Smooth muscle cell (in vitro differentiated cells): ENCODE measurements at regions not wholly inside any gene's neighbourhood (a gene's known extent, or its start where the extent isn't known, plus 50 kb on each side); places are given as distances from the start of the nearest gene placed in this dataset.

Source experiments
- DNase-seq: peaks from one replicate; lab custom pipeline; 2025; ENCODE audit not compliant: unreplicated experiment; lab: John Stamatoyannopoulos, UW
- H2AFZ ChIP-seq: fragments of 200-600 bp; sonication (generic); 2 replicates; pipeline ENCODE4 v1.6.0; 2016; ENCODE audit warnings: antibody characterized with exemption, low read depth, mild to moderate bottlenecking
- H3F3A ChIP-seq: fragments of 200-600 bp; sonication (generic); 2 replicates; pipeline ENCODE4 v1.6.0; 2017; ENCODE audit warnings: antibody characterized with exemption, low read depth
- H3K27ac ChIP-seq: fragments of 200-600 bp; sonication (generic); 2 replicates; pipeline ENCODE4 v1.5.1; 2016; ENCODE audit warnings: low read depth, mild to moderate bottlenecking
- H3K27me3 ChIP-seq: fragments of 200-600 bp; sonication (generic); 2 replicates; pipeline ENCODE4 v1.6.1; 2016; ENCODE audit warnings: low read depth, mild to moderate bottlenecking
- H3K36me3 ChIP-seq: fragments of 200-600 bp; sonication (generic); 2 replicates; pipeline ENCODE4 v1.5.1; 2016; ENCODE audit warnings: low read depth
- H3K4me1 ChIP-seq: fragments of 200-600 bp; sonication (generic); 2 replicates; pipeline ENCODE4 v1.5.1; 2016; ENCODE audit warnings: low read depth
- H3K4me2 ChIP-seq: fragments of 200-600 bp; sonication (generic); 2 replicates; pipeline ENCODE4 v1.6.0; 2016; ENCODE audit warnings: mild to moderate bottlenecking
- H3K4me3 ChIP-seq: fragments of 200-600 bp; sonication (generic); 2 replicates; pipeline ENCODE4 v1.5.1; 2016; ENCODE audit warnings: mild to moderate bottlenecking
- H3K79me2 ChIP-seq: fragments of 200-600 bp; sonication (generic); 2 replicates; pipeline ENCODE4 v1.6.0; 2016; ENCODE audit warnings: low read depth, mild to moderate bottlenecking
- H3K9ac ChIP-seq: fragments of 200-600 bp; sonication (generic); 2 replicates; pipeline ENCODE4 v1.6.0; 2016; ENCODE audit warnings: low read depth
- H3K9me3 ChIP-seq: fragments of 200-600 bp; sonication (generic); replicated peaks from 2 replicates; pipeline ENCODE4 v1.5.1; 2016; ENCODE audit warnings: low read depth
- H4K20me1 ChIP-seq: fragments of 200-600 bp; sonication (generic); 2 replicates; pipeline ENCODE4 v1.6.0; 2016; ENCODE audit warnings: low read depth
- CTCF ChIP-seq: fragments of 200-600 bp; sonication (generic); IDR thresholded peaks from 2 replicates; pipeline ENCODE4 v1.5.1; 2017; ENCODE audit warnings: borderline replicate concordance, mild to moderate bottlenecking, antibody characterized with exemption; ENCODE audit not compliant: insufficient read depth, poor library complexity, severe bottlenecking
- WGBS: methylation state at CpG from one replicate; pipeline ENCODE4 v1.1.7; 2016; ENCODE audit warnings: low lambda C conversion rate; 5-methylcytosine and 5-hydroxymethylcytosine counted together

- Histone ChIP-seq H3K4me2 (no peak overlapping the region), H3K4me1 (peaks cover 10% of the 10 kb centered on the region), H4K20me1 (no peaks in the 10 kb centered on the region), H3K9me3 (no peaks in the 10 kb centered on the region), H3F3A (peaks cover 8% of the 10 kb centered on the region), H3K4me3 (no peak overlapping the region), H2AFZ (no peak overlapping the region), H3K79me2 (no peaks in the 10 kb centered on the region), H3K9ac (no peak overlapping the region), H3K27me3 (no peaks in the 10 kb centered on the region), H3K27ac (no peak overlapping the region), H3K36me3 (no peaks in the 10 kb centered on the region)
- 89% methylated on average over 2 of the region's 2 CpGs for WGBS
- TF ChIP-seq CTCF = no peak
- DNase-seq = no peak
Observed at GRCh38 chr5:174433098-174433497, 291.3 kb upstream of the MSX2 start.

- Histone ChIP-seq H3K79me2 (no peaks in the 10 kb centered on the region), H3K36me3 (no peaks in the 10 kb centered on the region), H3K27me3 (no peaks in the 10 kb centered on the region), H3F3A (peaks cover 8% of the 10 kb centered on the region), H3K4me2 (no peak overlapping the region), H3K9ac (no peak overlapping the region), H3K4me1 (peaks cover 10% of the 10 kb centered on the region), H3K27ac (peak overlapping the region; percentile 35), H2AFZ (peak overlapping the region; percentile 56), H3K9me3 (no peaks in the 10 kb centered on the region), H4K20me1 (no peaks in the 10 kb centered on the region), H3K4me3 (no peak overlapping the region)
- no peak for DNase-seq
- TF ChIP-seq CTCF = no peak
- WGBS = 21% methylated on average over 4 of the region's 4 CpGs
Observed at GRCh38 chr5:174436750-174437149, 287.6 kb upstream of the MSX2 start.

- Histone ChIP-seq H3F3A (peaks cover 8% of the 10 kb centered on the region), H2AFZ (no peak overlapping the region)
Observed at GRCh38 chr5:174444479-174445188, 279.7 kb upstream of the MSX2 start.

More at GRCh38 chr5:174444479-174445188, 279.7 kb upstream of the MSX2 start:
- no peaks in the 10 kb centered on the region for H3K27me3 ChIP-seq
- no peaks in the 10 kb centered on the region for H3K79me2 ChIP-seq
- TF ChIP-seq CTCF = no peak
- no peak overlapping the region for H3K9ac ChIP-seq
- H3K36me3 ChIP-seq = no peaks in the 10 kb centered on the region
- H3K9me3 ChIP-seq = no peaks in the 10 kb centered on the region
- H3K27ac ChIP-seq = no peak overlapping the region
- H3K4me2 ChIP-seq = no peak overlapping the region
- peaks cover 10% of the 10 kb centered on the region for H3K4me1 ChIP-seq
- DNase-seq = no peak
- H3K4me3 ChIP-seq = no peak overlapping the region
- WGBS = 83% methylated on average over 7 of the region's 7 CpGs
- H4K20me1 ChIP-seq = no peaks in the 10 kb centered on the region
